IMR-90 (cell line): ENCODE measurements at regions not wholly inside any gene's neighbourhood (a gene's known extent, or its start where the extent isn't known, plus 50 kb on each side); places are given as distances from the start of the nearest gene placed in this dataset.
A peak's percentile ranks its signal among the peaks of the same experiment; 100 is the strongest.

Source experiments
- ATAC-seq: fragments of 200-7000 bp; cut with Tn5 transposase; 2 replicates; pipeline ENCODE4 v1.9.1; 2020; ENCODE audit warnings: low read depth, mild to moderate bottlenecking, moderate library complexity
- BruUV-seq: library from RNA; stranded (reverse); fragments of 400-500 nt; replicated peaks from 2 replicates; lab custom pipeline; 2021; lab: Mats Ljungman, UMichigan
- CTCF ChIA-PET: fragments of 300-600 bp; formaldehyde crosslinking; extraction: SDS; loops from one replicate; lab custom pipeline; 2021; ENCODE audit warnings: antibody characterized with exemption; lab: Yijun Ruan, JAX
- POLR2A ChIA-PET: fragments of 300-600 bp; sonication (Branson Sonifier 250); formaldehyde crosslinking; loops from one replicate; lab custom pipeline; 2022; ENCODE audit warnings: antibody characterized with exemption; ENCODE audit not compliant: unreplicated experiment; lab: Charles Lee
- DNase-seq: peaks from one replicate; pipeline ENCODE4 v3.0.0; 2013
- H2AFZ ChIP-seq: replicated peaks from 2 replicates; pipeline ENCODE3; 2013; ENCODE audit warnings: low read length, mild to moderate bottlenecking; ENCODE audit not compliant: poor library complexity
- H2AK5ac ChIP-seq: 2 replicates; pipeline ENCODE4 v1.6.1; 2013; ENCODE audit warnings: low read depth, low read length, inconsistent platforms
- H2AK9ac ChIP-seq: replicated peaks from 2 replicates; pipeline ENCODE3; 2013; ENCODE audit warnings: mild to moderate bottlenecking, low read depth, low read length, moderate library complexity; ENCODE audit not compliant: poor library complexity
- H2BK120ac ChIP-seq: 2 replicates; pipeline ENCODE4 v1.6.1; 2013; ENCODE audit warnings: low read depth, low read length, inconsistent platforms
- H2BK15ac ChIP-seq: 3 replicates; pipeline ENCODE4 v1.6.1; 2013; ENCODE audit warnings: low read depth, low read length, inconsistent platforms
- H2BK20ac ChIP-seq: 2 replicates; pipeline ENCODE4 v1.6.1; 2013; ENCODE audit warnings: low read depth, mild to moderate bottlenecking, inconsistent platforms, low read length, moderate library complexity
- H2BK5ac ChIP-seq: 2 replicates; pipeline ENCODE4 v1.6.1; 2013; ENCODE audit warnings: mild to moderate bottlenecking, low read depth, low read length, inconsistent platforms; ENCODE audit not compliant: poor library complexity, severe bottlenecking
- H3K14ac ChIP-seq: replicated peaks from 2 replicates; pipeline ENCODE4 v1.6.1; 2013; ENCODE audit warnings: low read depth, low read length, inconsistent platforms
- H3K18ac ChIP-seq: 2 replicates; pipeline ENCODE4 v1.6.1; 2013; ENCODE audit warnings: low read depth, low read length, control low read depth
- H3K23ac ChIP-seq: 2 replicates; pipeline ENCODE4 v1.6.1; 2013; ENCODE audit warnings: low read depth, low read length, inconsistent platforms
- H3K27ac ChIP-seq: 2 replicates; pipeline ENCODE4 v1.5.1; 2013; ENCODE audit warnings: mild to moderate bottlenecking, control low read depth, low read length; ENCODE audit not compliant: insufficient read depth
- H3K27me3 ChIP-seq: 2 replicates; pipeline ENCODE4 v1.6.1; 2013; ENCODE audit warnings: low read length; ENCODE audit not compliant: control insufficient read depth, insufficient read depth
- H3K36me3 ChIP-seq: 2 replicates; pipeline ENCODE4 v1.6.1; 2013; ENCODE audit warnings: low read length, mixed read lengths; ENCODE audit not compliant: control insufficient read depth, insufficient read depth
- H3K4ac ChIP-seq: 2 replicates; pipeline ENCODE4 v1.6.1; 2013; ENCODE audit warnings: low read depth, low read length, inconsistent platforms
- H3K4me1 ChIP-seq: 2 replicates; pipeline ENCODE4 v1.6.1; 2013; ENCODE audit warnings: low read length, mixed read lengths; ENCODE audit not compliant: control insufficient read depth, insufficient read depth
- H3K4me2 ChIP-seq: 2 replicates; pipeline ENCODE4 v1.6.1; 2013; ENCODE audit warnings: low read depth, mild to moderate bottlenecking, control low read depth, low read length, moderate library complexity
- H3K4me3 ChIP-seq: 2 replicates; pipeline ENCODE4 v1.5.1; 2013; ENCODE audit warnings: low read depth, mild to moderate bottlenecking, control low read depth, low read length, moderate library complexity; ENCODE audit not compliant: insufficient read depth
- H3K56ac ChIP-seq: 2 replicates; pipeline ENCODE4 v1.6.1; 2013; ENCODE audit warnings: low read length, inconsistent platforms; ENCODE audit not compliant: insufficient read depth; ENCODE audit errors: extremely low read depth
- H3K79me1 ChIP-seq, 2 experiments: 2 replicates each; pipeline ENCODE4 v1.6.1; 2013; ENCODE audit warnings: low read length in 2 of 2, inconsistent platforms in 1 of 2, low read depth in 1 of 2
- H3K9ac ChIP-seq: 2 replicates; pipeline ENCODE4 v1.6.1; 2013; ENCODE audit warnings: low read depth, low read length, control low read depth
- H3K9me1 ChIP-seq: 2 replicates; pipeline ENCODE4 v1.6.1; 2013; ENCODE audit warnings: low read length, inconsistent platforms; ENCODE audit not compliant: insufficient read depth
- H3K9me3 ChIP-seq: 2 replicates; pipeline ENCODE4 v1.6.1; 2013; ENCODE audit warnings: low read length; ENCODE audit not compliant: control insufficient read depth, insufficient read depth
- H4K20me1 ChIP-seq: 2 replicates; pipeline ENCODE4 v1.6.1; 2013; ENCODE audit warnings: low read length, inconsistent platforms; ENCODE audit not compliant: insufficient read depth
- H4K5ac ChIP-seq: 2 replicates; pipeline ENCODE4 v1.6.1; 2013; ENCODE audit warnings: mild to moderate bottlenecking, low read depth, low read length, control low read depth
- H4K8ac ChIP-seq, 2 experiments: 2 replicates each; pipeline ENCODE4 v1.6.1; 2013; ENCODE audit warnings: low read depth in 2 of 2, low read length in 2 of 2, control low read depth in 1 of 2, inconsistent platforms in 1 of 2
- H4K91ac ChIP-seq: 2 replicates; pipeline ENCODE4 v1.6.1; 2013; ENCODE audit warnings: low read depth, low read length, inconsistent platforms; ENCODE audit not compliant: insufficient read depth
- POLR2A ChIP-seq: IDR thresholded peaks from 2 replicates; pipeline ENCODE4 v1.6.1; 2012; ENCODE audit warnings: mild to moderate bottlenecking, low read depth, low read length
- dilution Hi-C: fragments of 300-500 bp; cut with HindIII; formaldehyde crosslinking; loops from one replicate; pipeline ENCODE4 v1.14.3; 2018; ENCODE audit warnings: low sequenced_read_pairs; ENCODE audit not compliant: unreplicated experiment
- in situ Hi-C: fragments of 300-500 bp; cut with MboI; formaldehyde crosslinking; loops from 3 replicates; pipeline ENCODE4 v1.14.3; 2019; ENCODE audit warnings: low sequenced_read_pairs, inconsistent platforms, mixed read lengths
- intact Hi-C: fragments of 100-400 bp; cut with micrococcal nuclease; formaldehyde crosslinking; loops from 2 replicates; pipeline ENCODE4 v1.10.0; 2022
- TF ChIP-seq, protein P1 (sequence below): conservative IDR thresholded peaks from 2 replicates; pipeline ENCODE4 v1.5.1; 2012; ENCODE audit warnings: mild to moderate bottlenecking, low read depth, low read length, improper control_type of control experiment

DNA sequence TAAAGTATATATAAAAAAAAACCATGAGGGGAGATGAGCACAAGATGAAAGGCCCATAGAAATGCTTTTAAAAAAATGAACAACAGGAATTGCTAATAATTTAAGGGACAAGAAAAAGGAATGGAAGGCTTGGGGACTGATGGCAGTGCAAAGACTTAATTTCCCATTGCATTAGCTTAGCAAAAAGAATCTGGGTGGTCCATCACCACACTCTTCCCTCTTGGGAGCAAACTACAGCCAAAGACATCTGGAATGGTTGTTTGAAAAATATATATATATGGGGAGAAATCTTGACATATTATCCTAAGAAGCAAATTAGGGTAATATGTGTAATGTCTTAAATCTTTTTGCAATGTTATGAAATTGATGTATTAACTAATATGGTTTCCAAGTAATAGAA is 727.1 kb downstream of the METTL15 start:
- Histone ChIP-seq H2AK9ac (no peak overlapping the region), H3K27ac (peak overlapping the region; percentile 90), H3K9me1 (peaks cover 4% of the 10 kb centered on the region; the same call in 1 of the 2 replicates), H2AFZ (no peak overlapping the region), H3K27me3 (no peaks in the 10 kb centered on the region), H4K91ac (peak overlapping the region; percentile 96), H4K20me1 (no peaks in the 10 kb centered on the region), H3K4me2 (no peak overlapping the region), H2AK5ac (peak overlapping the region; percentile 98), H3K18ac (peak overlapping the region; percentile 99), H2BK120ac (peak overlapping the region; percentile 99), H3K4ac (peak overlapping the region; percentile 95), H4K5ac (peak overlapping the region; percentile 98), H3K9me3 (no peaks in the 10 kb centered on the region), H3K79me1 (no peaks in the 10 kb centered on the region), H2BK15ac (peak overlapping the region; percentile 84; the same call in 1 of the 3 replicates), H2BK20ac (peak overlapping the region; percentile 100), H4K8ac (peak overlapping the region; percentile 50 to 100), H3K4me3 (no peak overlapping the region), H2BK5ac (peak overlapping the region; percentile 99), H3K9ac (peak overlapping the region; percentile 75; the same call in 1 of the 2 replicates), H3K23ac (peak overlapping the region; percentile 98), H3K36me3 (no peaks in the 10 kb centered on the region), H3K4me1 (peaks cover 14% of the 10 kb centered on the region), H3K56ac (peak overlapping the region; percentile 98), H3K14ac (peak overlapping the region; percentile 99)
- no peak for DNase-seq
- in situ Hi-C loops: loop anchor here (10.0 to 25.0 kb wide), 2 partner anchors 499 to 1123 kb away; partner anchors contain the start of gene BDNF
- no TSS peak for BruUV-seq
- ChIA-PET POLR2A (interaction anchor here (0.8 to 1.3 kb wide), 3 partner anchors 127 to 1135 kb away, joined by 3 to 4 read pairs (median 3); partner anchors contain the start of gene BDNF), CTCF (interaction anchor here (1.0 kb wide), 1 partner anchor 324 kb away, joined by 7 read pairs; no protein-coding TSS in a partner anchor)
- ATAC-seq: no peak
- intact Hi-C loops: loop anchor here (2.0 kb wide), 1 partner anchor 1137 kb away; no protein-coding TSS in a partner anchor
- TF ChIP-seq POLR2A: peak; percentile 56
- TF ChIP-seq, protein P1, sequence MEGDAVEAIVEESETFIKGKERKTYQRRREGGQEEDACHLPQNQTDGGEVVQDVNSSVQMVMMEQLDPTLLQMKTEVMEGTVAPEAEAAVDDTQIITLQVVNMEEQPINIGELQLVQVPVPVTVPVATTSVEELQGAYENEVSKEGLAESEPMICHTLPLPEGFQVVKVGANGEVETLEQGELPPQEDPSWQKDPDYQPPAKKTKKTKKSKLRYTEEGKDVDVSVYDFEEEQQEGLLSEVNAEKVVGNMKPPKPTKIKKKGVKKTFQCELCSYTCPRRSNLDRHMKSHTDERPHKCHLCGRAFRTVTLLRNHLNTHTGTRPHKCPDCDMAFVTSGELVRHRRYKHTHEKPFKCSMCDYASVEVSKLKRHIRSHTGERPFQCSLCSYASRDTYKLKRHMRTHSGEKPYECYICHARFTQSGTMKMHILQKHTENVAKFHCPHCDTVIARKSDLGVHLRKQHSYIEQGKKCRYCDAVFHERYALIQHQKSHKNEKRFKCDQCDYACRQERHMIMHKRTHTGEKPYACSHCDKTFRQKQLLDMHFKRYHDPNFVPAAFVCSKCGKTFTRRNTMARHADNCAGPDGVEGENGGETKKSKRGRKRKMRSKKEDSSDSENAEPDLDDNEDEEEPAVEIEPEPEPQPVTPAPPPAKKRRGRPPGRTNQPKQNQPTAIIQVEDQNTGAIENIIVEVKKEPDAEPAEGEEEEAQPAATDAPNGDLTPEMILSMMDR: no peak
- dilution Hi-C loops: no loop called here
